NCI-H748 (cell line): ENCODE measurements at regions not wholly inside any gene's neighbourhood (a gene's known extent, or its start where the extent isn't known, plus 50 kb on each side); places are given as distances from the start of the nearest gene placed in this dataset.
A peak's percentile ranks its signal among the peaks of the same experiment; 100 is the strongest.
"Not testable (repeated sequence)": the region's sequence is repeated elsewhere in the genome, so short reads cannot be mapped to it uniquely, and the experiment has no call there.

Experiments
- DNase-seq: peaks from one replicate; lab custom pipeline; 2025; ENCODE audit not compliant: unreplicated experiment; lab: John Stamatoyannopoulos, UW

- DNase-seq = peak; percentile 78
Observed at GRCh38 chr13:26482451-26483197, 74.9 kb upstream of the WASF3 start.

DNA sequence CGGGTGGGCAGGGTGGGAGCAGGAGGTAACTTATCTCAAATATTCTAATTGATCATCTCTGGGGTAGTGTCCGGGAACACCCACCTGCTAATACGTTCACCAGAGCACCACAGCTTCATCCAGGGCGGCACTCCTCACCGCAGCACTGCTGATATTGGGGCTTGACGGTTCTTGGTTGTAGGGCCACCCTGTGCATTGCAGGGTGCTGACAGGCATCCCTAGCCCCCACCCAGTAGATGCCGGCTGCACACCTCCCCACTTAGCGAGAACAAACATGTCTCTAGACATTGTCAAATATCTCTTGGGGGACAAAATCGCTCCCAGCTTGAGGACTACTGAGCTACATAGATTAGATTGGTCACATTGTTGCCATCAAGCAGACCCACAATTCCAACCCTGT, 73.9 kb upstream of the WASF3 start:
- DNase-seq = no peak

DNA sequence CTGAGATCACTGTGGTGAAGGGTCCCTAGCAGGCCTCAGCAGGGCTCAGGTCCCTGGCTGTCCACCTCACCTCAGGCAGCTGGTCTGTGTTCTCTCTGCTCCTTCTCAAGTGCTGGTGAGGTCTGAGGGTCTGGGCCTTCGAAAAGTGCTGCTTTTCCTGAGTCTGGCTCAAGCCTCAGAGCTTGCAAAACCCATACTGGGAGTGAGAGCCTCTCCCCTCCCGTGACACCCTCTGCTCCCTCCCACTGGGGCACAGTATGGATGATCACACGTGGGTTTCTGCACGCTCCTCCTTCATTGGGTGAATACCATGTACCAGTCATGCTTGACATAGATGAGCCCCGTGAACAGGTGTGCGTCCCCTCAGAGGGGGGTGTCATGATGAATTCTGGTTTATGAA, 73.3 kb upstream of the WASF3 start:
- no peak for DNase-seq

- no peak for DNase-seq
Observed at GRCh38 chr13:26485288-26485687, 72.2 kb upstream of the WASF3 start.

DNA sequence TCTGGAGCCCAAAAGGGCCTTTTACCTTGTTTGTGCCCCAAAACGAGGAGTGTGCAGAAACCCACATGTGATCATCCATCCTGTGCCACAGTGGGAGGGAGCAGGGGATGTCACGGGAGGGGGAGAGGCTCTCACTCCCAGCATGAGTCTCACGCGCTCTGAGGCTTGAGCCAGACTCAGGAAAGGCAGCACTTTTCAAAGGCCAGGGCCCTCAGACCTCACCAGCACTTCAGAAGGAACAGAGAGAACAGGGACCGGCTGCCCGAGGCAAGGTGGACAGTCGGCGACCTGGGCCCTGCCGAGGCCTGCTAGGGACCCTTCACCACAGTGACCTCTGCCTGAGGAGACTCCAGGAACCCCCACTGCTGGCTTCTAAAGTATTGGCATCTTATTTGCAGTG, 71.7 kb upstream of the WASF3 start:
- peak; percentile 25 for DNase-seq

DNA sequence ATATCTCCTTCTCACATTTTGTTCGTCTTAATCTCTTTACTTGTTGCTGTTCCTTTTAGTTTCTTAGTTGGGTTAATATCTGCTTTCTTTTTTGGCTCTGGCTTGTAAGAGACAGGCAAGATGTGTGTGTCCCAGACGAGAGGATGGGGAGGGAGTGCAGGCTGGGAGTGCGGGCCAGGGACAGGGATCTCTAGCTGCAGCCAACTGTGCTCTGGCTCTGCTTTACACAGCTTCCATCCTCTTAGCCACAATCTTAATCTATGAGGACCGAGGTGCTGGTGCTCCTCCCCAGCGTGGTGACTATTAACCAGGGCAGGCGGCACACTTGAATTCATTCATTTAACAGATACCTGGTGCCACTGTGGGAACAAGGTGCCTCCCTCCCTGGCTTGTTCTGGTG, 70.9 kb upstream of the WASF3 start:
- DNase-seq = no peak

- DNase-seq = no peak
Observed at GRCh38 chr13:26487781-26488180, 69.7 kb upstream of the WASF3 start.

GRCh38 chr13:26488236-26489003, 69.1 kb upstream of the WASF3 start:
- DNase-seq = no peak

DNA sequence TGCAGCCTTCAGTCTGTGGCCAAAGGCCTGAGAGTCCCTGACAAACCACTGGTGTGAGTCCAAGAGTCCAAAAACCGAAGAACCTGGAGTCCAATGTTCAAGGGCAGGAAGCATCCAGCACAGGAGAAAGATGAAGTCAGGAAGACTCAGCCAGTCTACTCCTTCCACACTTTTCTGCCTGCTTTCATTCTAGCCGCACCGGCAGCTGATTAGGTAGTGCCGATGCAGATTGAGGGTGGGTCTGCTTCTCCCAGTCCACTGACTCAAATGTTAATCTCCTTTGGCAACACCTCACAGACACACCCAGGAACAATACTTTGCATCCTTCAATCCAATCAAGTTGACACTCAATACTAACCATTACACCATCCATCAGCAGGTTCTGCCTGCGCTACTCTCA, 65.2 kb upstream of the WASF3 start:
- DNase-seq = not testable (repeated sequence)

- no peak for DNase-seq
Observed at GRCh38 chr13:26494571-26495195, 62.8 kb upstream of the WASF3 start.

DNA sequence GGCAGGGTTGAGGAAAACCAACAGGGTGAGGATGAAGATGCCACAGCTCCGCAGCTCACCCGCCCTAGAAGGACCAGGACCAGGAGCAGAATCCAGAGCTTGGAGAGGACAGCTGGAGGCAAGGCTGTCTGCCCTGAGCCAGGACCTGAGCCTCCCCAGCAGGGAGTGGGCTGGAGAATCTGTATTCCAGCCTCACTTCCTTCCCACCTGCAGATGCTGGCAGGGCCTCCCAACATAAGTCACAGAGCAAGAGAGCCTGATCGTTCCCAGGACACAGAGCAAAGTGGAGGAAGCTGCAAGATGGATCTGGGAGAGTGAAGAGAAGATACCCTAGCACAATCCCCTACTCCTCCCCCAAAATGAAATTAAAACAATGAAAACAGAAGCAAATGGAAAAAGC, 61.7 kb upstream of the WASF3 start:
- DNase-seq = no peak

- DNase-seq = no peak
Observed at GRCh38 chr13:26497968-26498511, 59.4 kb upstream of the WASF3 start.

DNA sequence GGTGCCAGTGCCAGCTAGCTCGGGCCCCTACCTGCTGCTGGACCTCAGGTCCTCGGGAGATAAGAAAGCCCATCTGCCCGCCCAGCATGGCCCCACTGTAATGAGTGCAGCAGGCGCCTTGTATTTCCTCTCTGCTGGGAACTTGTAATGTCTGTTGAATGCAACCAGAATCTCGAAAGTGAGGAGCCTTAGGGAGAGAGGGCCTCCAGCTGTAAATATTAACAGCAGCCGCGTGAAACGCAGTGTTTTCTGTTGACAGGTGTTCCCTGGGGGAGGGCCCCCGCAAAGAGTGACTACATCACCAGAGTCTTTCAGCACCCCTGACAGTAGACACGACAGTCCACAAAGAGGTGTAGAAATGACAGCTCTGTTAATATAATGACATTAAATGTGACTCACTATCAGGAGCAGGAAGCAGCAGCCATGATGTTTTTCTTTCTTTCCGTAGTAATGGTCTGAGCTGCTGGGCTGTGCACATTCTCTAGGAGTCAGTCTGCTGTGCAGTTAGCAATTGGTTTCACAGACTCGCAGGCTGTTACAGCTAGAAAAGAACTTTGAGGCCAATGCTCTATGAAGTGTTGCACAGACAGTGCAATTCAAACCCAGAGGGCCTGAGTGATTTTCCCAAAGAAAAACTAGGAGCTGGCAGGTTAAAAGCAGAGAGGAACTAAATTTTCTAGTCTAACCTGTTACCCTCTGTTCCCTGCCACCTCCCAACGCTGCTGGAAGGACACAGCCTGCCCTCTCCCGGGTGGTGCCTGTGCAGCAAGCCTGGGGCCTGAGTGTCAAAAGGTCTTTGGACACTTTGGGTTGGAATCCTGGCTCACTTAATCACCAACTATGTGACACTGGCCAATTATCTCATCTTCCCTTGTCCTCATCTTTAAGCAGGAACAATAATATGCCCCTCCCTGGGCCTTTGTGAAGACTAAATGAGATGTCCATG, 58.6 kb upstream of the WASF3 start:
- DNase-seq = peak; percentile 43

DNA sequence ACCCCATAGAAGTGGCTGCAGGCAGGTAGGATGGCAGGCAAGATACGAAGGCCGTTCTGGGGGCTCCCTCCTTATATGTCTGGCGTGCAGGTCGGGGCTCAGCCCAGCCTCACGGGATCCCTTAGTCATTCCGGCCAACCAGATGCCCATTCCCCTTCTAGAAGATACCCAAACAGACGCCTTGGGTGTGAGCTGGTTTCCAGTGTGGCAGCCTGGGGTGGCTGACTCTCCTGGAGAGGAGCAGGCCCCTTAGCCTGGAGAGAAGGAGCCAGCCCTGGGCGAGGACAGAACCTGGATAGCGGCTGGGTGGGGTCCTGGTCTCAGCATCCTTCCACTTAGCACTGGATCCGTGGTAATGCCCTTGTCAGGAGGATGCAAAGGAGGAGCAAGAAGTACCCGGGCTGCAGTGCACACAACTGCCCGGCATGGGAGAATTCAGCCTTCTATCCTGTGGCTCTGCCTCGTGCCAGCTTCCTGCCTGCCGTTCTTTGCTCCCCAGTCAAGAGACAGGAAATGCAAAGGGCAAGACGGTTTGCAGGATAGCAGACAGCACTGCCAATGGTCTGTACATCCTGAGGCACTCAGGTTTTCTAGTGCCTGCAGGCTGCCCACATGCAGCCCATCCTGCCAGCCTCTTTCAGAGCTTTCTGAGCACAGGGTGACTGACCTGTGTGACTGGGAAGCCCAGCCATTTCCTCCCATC, 56.7 kb upstream of the WASF3 start:
- DNase-seq = no peak

GRCh38 chr13:26501641-26502040, 55.8 kb upstream of the WASF3 start:
- no peak for DNase-seq

- peak; percentile 21 for DNase-seq
Observed at GRCh38 chr13:26502826-26503225, 54.7 kb upstream of the WASF3 start.

GRCh38 chr13:26503826-26504594, 53.5 kb upstream of the WASF3 start:
- no peak for DNase-seq
